SU-DHL-6 (cell line): ENCODE measurements at regions not wholly inside any gene's neighbourhood (a gene's known extent, or its start where the extent isn't known, plus 50 kb on each side); places are given as distances from the start of the nearest gene placed in this dataset.

Experiments used
- CTCF ChIP-seq: fragments of 200-600 bp; sonication (generic); IDR thresholded peaks from one replicate; pipeline ENCODE4 v1.5.1; 2017; ENCODE audit warnings: antibody characterized with exemption, mild to moderate bottlenecking, low read length, moderate library complexity; ENCODE audit not compliant: insufficient read depth, poor library complexity, severe bottlenecking
- EZH2phosphoT487 ChIP-seq: fragments of 200-600 bp; sonication (generic), shearing (Covaris generic); conservative IDR thresholded peaks from 2 replicates; pipeline ENCODE4 v1.6.1; 2018; ENCODE audit warnings: mild to moderate bottlenecking, antibody characterized with exemption, low read length, moderate library complexity, mixed read lengths

GRCh38 chr1:221911714-221912113, 169.8 kb upstream of the DUSP10 start:
- TF ChIP-seq CTCF (no peak), EZH2phosphoT487 (no peak)
